GM12891 (cell line): ENCODE measurements at regions not wholly inside any gene's neighbourhood (a gene's known extent, or its start where the extent isn't known, plus 50 kb on each side); places are given as distances from the start of the nearest gene placed in this dataset.

Source experiments
- PAX5 ChIP-seq: IDR thresholded peaks from 2 replicates; pipeline ENCODE4 v1.6.1; 2011; ENCODE audit warnings: low read length, moderate library complexity, mild to moderate bottlenecking; ENCODE audit not compliant: insufficient read depth, severe bottlenecking
- POLR2A ChIP-seq: IDR thresholded peaks from 2 replicates; pipeline ENCODE4 v1.6.1; 2011; ENCODE audit warnings: low read depth, low read length, control low read depth
- SPI1 ChIP-seq: IDR thresholded peaks from 2 replicates; pipeline ENCODE4 v1.6.1; 2011; ENCODE audit warnings: low read depth, low read length, control low read depth
- TAF1 ChIP-seq: IDR thresholded peaks from 2 replicates; pipeline ENCODE4 v1.6.1; 2011; ENCODE audit warnings: low read depth, low read length, control low read depth

- TF ChIP-seq POLR2A: no peak
- no peak for TF ChIP-seq TAF1
- TF ChIP-seq PAX5: no peak
- TF ChIP-seq SPI1: no peak
These were observed 71.3 kb downstream of the DUSP6 start for GRCh38 chr12:89280833-89281538.
